H1 (cell line): ENCODE measurements at regions not wholly inside any gene's neighbourhood (a gene's known extent, or its start where the extent isn't known, plus 50 kb on each side); places are given as distances from the start of the nearest gene placed in this dataset.

Source experiments
- CTCF ChIA-PET: fragments of 300-600 bp; sonication (Branson Sonifier 250); formaldehyde crosslinking; loops from one replicate; lab custom pipeline; 2021; ENCODE audit not compliant: partially characterized antibody; lab: Charles Lee
- POLR2A ChIA-PET: fragments of 300-600 bp; sonication (Branson Sonifier 250); formaldehyde crosslinking; loops from one replicate; lab custom pipeline; 2021; ENCODE audit warnings: inconsistent platforms; ENCODE audit not compliant: partially characterized antibody; lab: Charles Lee
- DNase-seq, 2 experiments: peaks; one replicate each; pipeline versions ENCODE4 v3.0.0 to v3.0.0-alpha.2; 2010 to 2022; ENCODE audit warnings: low spot score in 2 of 2, low read depth in 1 of 2, mixed read lengths in 1 of 2
- FAIRE-seq: peaks from 2 replicates; lab custom pipeline; 2011; peaks lifted over from hg19 to GRCh38; lab: Jason Lieb, UNC
- H2AFZ ChIP-seq: 2 replicates; pipeline ENCODE4 v1.8.1; 2012; ENCODE audit warnings: low read length, inconsistent platforms
- H2AK5ac ChIP-seq: 2 replicates; pipeline ENCODE4 v1.6.1; 2013; ENCODE audit warnings: low read depth, low read length
- H2BK120ac ChIP-seq: replicated peaks from 2 replicates; pipeline ENCODE3; 2013; ENCODE audit warnings: low read depth, low read length, inconsistent platforms
- H2BK12ac ChIP-seq: 2 replicates; pipeline ENCODE4 v1.6.1; 2013; ENCODE audit warnings: low read depth, low read length
- H2BK15ac ChIP-seq: 2 replicates; pipeline ENCODE4 v1.6.1; 2013; ENCODE audit warnings: low read length
- H2BK20ac ChIP-seq: 2 replicates; pipeline ENCODE4 v1.6.1; 2013; ENCODE audit warnings: low read length
- H2BK5ac ChIP-seq: 2 replicates; pipeline ENCODE4 v1.6.1; 2013; ENCODE audit warnings: low read depth, low read length
- H3K14ac ChIP-seq: 2 replicates; pipeline ENCODE4 v1.6.1; 2013; ENCODE audit warnings: inconsistent platforms; ENCODE audit not compliant: insufficient read length
- H3K18ac ChIP-seq: 2 replicates; pipeline ENCODE4 v1.6.1; 2013; ENCODE audit warnings: low read length; ENCODE audit errors: extremely low read depth
- H3K23ac ChIP-seq: 2 replicates; pipeline ENCODE4 v1.6.1; 2013; ENCODE audit warnings: inconsistent platforms; ENCODE audit not compliant: insufficient read length
- H3K23me2 ChIP-seq: 2 replicates; pipeline ENCODE4 v1.6.1; 2013; ENCODE audit warnings: low read depth, low read length
- H3K27ac ChIP-seq: 2 replicates; pipeline ENCODE4 v1.6.1; 2011; ENCODE audit warnings: low read depth, low read length, inconsistent platforms
- H3K27me3 ChIP-seq, 4 experiments: replicated peaks in 1 of 4; 1 replicate in 1 of 4; 2 replicates in 3 of 4; pipeline versions ENCODE4 v1.6.1 to v1.8.1; 2011 to 2013; ENCODE audit warnings: low read length in 3 of 4, mild to moderate bottlenecking in 3 of 4, inconsistent platforms in 2 of 4, mixed read lengths in 2 of 4, moderate library complexity in 1 of 4; ENCODE audit not compliant: control insufficient read depth in 3 of 4, insufficient read depth in 3 of 4; ENCODE audit errors: extremely low read depth in 1 of 4
- H3K36me3 ChIP-seq, 4 experiments: 2 replicates each; pipeline versions ENCODE4 v1.6.1 to v1.8.1; 2011 to 2013; ENCODE audit warnings: mild to moderate bottlenecking in 4 of 4, low read length in 3 of 4, moderate library complexity in 2 of 4, control low read depth in 1 of 4, inconsistent platforms in 1 of 4; ENCODE audit not compliant: insufficient read depth in 4 of 4, control insufficient read depth in 2 of 4
- H3K4ac ChIP-seq: replicated peaks from 2 replicates; pipeline ENCODE3; 2013; ENCODE audit warnings: low read length, low read depth, mixed read lengths, inconsistent platforms; ENCODE audit not compliant: insufficient read length
- H3K4me1 ChIP-seq, 4 experiments: replicated peaks in 1 of 4; 1 replicate in 1 of 4; 2 replicates in 3 of 4; pipeline versions ENCODE4 v1.6.1 to v1.8.1; 2011 to 2013; ENCODE audit warnings: low read length in 3 of 4, inconsistent platforms in 2 of 4, mixed read lengths in 1 of 4; ENCODE audit not compliant: insufficient read depth in 4 of 4, control insufficient read depth in 3 of 4
- H3K4me2 ChIP-seq, 2 experiments: 2 replicates each; pipeline versions ENCODE4 v1.6.1 to v1.8.1; 2011 to 2013; ENCODE audit warnings: low read depth in 2 of 2, low read length in 2 of 2, control low read depth in 1 of 2, inconsistent platforms in 1 of 2, mild to moderate bottlenecking in 1 of 2; ENCODE audit not compliant: insufficient read depth in 1 of 2
- H3K4me3 ChIP-seq, 4 experiments: fragments of 200-600, 300-600 bp in 1 of 4; sonication (generic), shearing (Covaris generic), sonication (Bioruptor Twin) in 1 of 4; 2 replicates each; pipeline versions ENCODE4 v1.5.1 to v1.8.1; 2011 to 2016; ENCODE audit warnings: low read length in 4 of 4, low read depth in 3 of 4, control low read depth in 2 of 4, inconsistent platforms in 2 of 4, mild to moderate bottlenecking in 2 of 4, mixed read lengths in 1 of 4, moderate library complexity in 1 of 4; ENCODE audit not compliant: insufficient read depth in 2 of 4; ENCODE audit errors: extremely low read depth in 1 of 4
- H3K56ac ChIP-seq: replicated peaks from 2 replicates; pipeline ENCODE3; 2013; ENCODE audit warnings: low read depth, mild to moderate bottlenecking, mixed read lengths, low read length, inconsistent platforms; ENCODE audit not compliant: insufficient read length
- H3K79me1 ChIP-seq: 2 replicates; pipeline ENCODE4 v1.6.1; 2013; ENCODE audit warnings: low read depth, low read length, control low read depth
- H3K79me2 ChIP-seq, 2 experiments: 2 replicates each; pipeline versions ENCODE4 v1.6.1 to v1.8.1; 2012 to 2013; ENCODE audit warnings: low read length in 2 of 2, mild to moderate bottlenecking in 2 of 2, inconsistent platforms in 1 of 2; ENCODE audit not compliant: insufficient read depth in 2 of 2, control insufficient read depth in 1 of 2
- H3K9ac ChIP-seq, 4 experiments: replicated peaks in 1 of 4; 1 replicate in 1 of 4; 2 replicates in 3 of 4; pipeline versions ENCODE4 v1.6.1 to v1.8.1; 2011 to 2013; ENCODE audit warnings: low read depth in 3 of 4, low read length in 3 of 4, control low read depth in 2 of 4, mild to moderate bottlenecking in 2 of 4, moderate library complexity in 2 of 4, inconsistent platforms in 1 of 4; ENCODE audit errors: extremely low read depth in 1 of 4
- H3K9me3 ChIP-seq, 2 experiments: 2 replicates each; pipeline versions ENCODE4 v1.6.1 to v1.8.1; 2012 to 2013; ENCODE audit warnings: mild to moderate bottlenecking in 2 of 2, moderate library complexity in 2 of 2, control low read depth in 1 of 2, inconsistent platforms in 1 of 2, low read depth in 1 of 2, low read length in 1 of 2, mixed read lengths in 1 of 2; ENCODE audit not compliant: insufficient read depth in 2 of 2
- H4K20me1 ChIP-seq, 2 experiments: replicated peaks in 1 of 2; 2 replicates each; pipeline versions ENCODE3 to v1.8.1; 2011 to 2013; ENCODE audit warnings: inconsistent platforms in 2 of 2, low read length in 2 of 2, mild to moderate bottlenecking in 1 of 2; ENCODE audit not compliant: insufficient read depth in 2 of 2, control insufficient read depth in 1 of 2
- H4K5ac ChIP-seq: 2 replicates; pipeline ENCODE4 v1.6.1; 2013; ENCODE audit warnings: low read length, low read depth, mixed read lengths, inconsistent platforms; ENCODE audit not compliant: insufficient read length
- H4K8ac ChIP-seq: 2 replicates; pipeline ENCODE4 v1.8.0; 2013; ENCODE audit warnings: mild to moderate bottlenecking, moderate library complexity, low read length, inconsistent platforms; ENCODE audit not compliant: insufficient read depth; ENCODE audit errors: extremely low read depth
- H4K91ac ChIP-seq: replicated peaks from 2 replicates; pipeline ENCODE3; 2013; ENCODE audit warnings: low read length, mixed read lengths, inconsistent platforms; ENCODE audit not compliant: insufficient read length
- CBX5 ChIP-seq: fragments of 300-800, 300-1000 bp; sonication (generic); IDR thresholded peaks from 2 replicates; pipeline ENCODE4 v1.7.1; 2016; ENCODE audit warnings: antibody characterized with exemption, low read length, low read depth
- CBX8 ChIP-seq: fragments of 300-800, 300-1000 bp; sonication (generic); IDR thresholded peaks from 2 replicates; pipeline ENCODE4 v1.7.1; 2016; ENCODE audit warnings: low read depth, low read length, borderline replicate concordance
- CHD2 ChIP-seq: IDR thresholded peaks from 2 replicates; pipeline ENCODE4 v1.6.1; 2012; ENCODE audit warnings: low read length, improper control_type of control experiment
- CREB1 ChIP-seq: IDR thresholded peaks from 2 replicates; pipeline ENCODE4 v1.6.1; 2012; ENCODE audit warnings: inconsistent platforms
- POU5F1 ChIP-seq: IDR thresholded peaks from 2 replicates; pipeline ENCODE4 v1.6.1; 2011; ENCODE audit warnings: low read depth, mild to moderate bottlenecking, low read length, moderate library complexity
- RAD21 ChIP-seq, 2 experiments: IDR thresholded peaks in 1 of 2; conservative IDR thresholded peaks in 1 of 2; 2 replicates each; pipeline ENCODE4 v1.6.1; 2011; ENCODE audit warnings: low read depth in 2 of 2, low read length in 2 of 2, improper control_type of control experiment in 1 of 2, inconsistent platforms in 1 of 2, mild to moderate bottlenecking in 1 of 2, moderate library complexity in 1 of 2
- RBBP5 ChIP-seq: IDR thresholded peaks from 2 replicates; pipeline ENCODE4 v1.7.1; 2012; ENCODE audit warnings: low read depth, mild to moderate bottlenecking, inconsistent platforms, low read length, moderate library complexity, borderline replicate concordance
- SIRT6 ChIP-seq: IDR thresholded peaks from one replicate; pipeline ENCODE4 v1.7.1; 2012; ENCODE audit warnings: low read length, inconsistent platforms
- SIX5 ChIP-seq: IDR thresholded peaks from 2 replicates; pipeline ENCODE4 v1.6.1; 2011; ENCODE audit warnings: mild to moderate bottlenecking, low read depth, low read length
- TBP ChIP-seq: IDR thresholded peaks from 2 replicates; pipeline ENCODE4 v1.6.1; 2011; ENCODE audit warnings: low read depth, low read length, improper control_type of control experiment
- TCF12 ChIP-seq: IDR thresholded peaks from 2 replicates; pipeline ENCODE4 v1.6.1; 2011; ENCODE audit warnings: low read depth, mild to moderate bottlenecking, low read length
- TEAD4 ChIP-seq: IDR thresholded peaks from 2 replicates; pipeline ENCODE4 v1.6.1; 2012; ENCODE audit warnings: low read depth, low read length, inconsistent platforms, mixed read lengths
- WGBS, 2 experiments: shearing (Covaris generic) in 1 of 2; methylation state at CpG; one replicate each; pipeline versions ENCODE4 v1.1.6 to v1.1.7; 2013 to 2015; ENCODE audit warnings: low lambda C conversion rate in 2 of 2, mixed read lengths in 2 of 2, inconsistent platforms in 1 of 2, low coverage in 1 of 2, missing lambda C conversion rate in 1 of 2; ENCODE audit not compliant: insufficient replicate concordance in 2 of 2, insufficient coverage in 1 of 2, insufficient read length in 1 of 2; ENCODE audit errors: extremely low coverage in 1 of 2, missing lambda C conversion rate in 1 of 2; 5-methylcytosine and 5-hydroxymethylcytosine counted together

DNA sequence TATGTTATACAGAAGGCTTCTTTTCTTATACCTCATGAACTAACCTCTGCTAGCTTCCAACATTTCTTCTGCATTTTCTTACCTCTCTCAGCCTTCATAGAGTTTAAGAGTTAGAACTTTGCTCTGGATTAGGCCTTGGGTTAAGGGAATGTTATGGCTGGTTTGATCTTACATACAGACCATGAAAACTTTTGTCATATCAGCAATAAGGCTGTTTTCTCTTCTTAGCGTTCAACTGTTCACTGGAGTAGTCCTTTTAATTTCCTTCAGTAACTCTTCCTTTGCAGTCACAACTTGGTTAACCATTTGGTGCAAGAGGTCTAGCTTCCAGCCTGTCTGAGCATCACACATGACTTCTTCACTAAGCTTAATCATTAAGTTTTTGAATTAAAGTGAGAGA is 329.0 kb upstream of the CCNG1 start:
- Histone ChIP-seq H2BK12ac (no peak overlapping the region), H4K5ac (no peak overlapping the region), H4K8ac (no peak overlapping the region), H3K18ac (no peak overlapping the region), H3K9me3 (no peaks in the 10 kb centered on the region), H3K27ac (no peak overlapping the region), H3K4me3 (no peak overlapping the region), H3K23me2 (no peaks in the 10 kb centered on the region), H3K14ac (no peak overlapping the region), H3K79me1 (no peaks in the 10 kb centered on the region), H2AK5ac (no peak overlapping the region), H3K36me3 (no peaks in the 10 kb centered on the region), H3K23ac (no peak overlapping the region), H3K56ac (no peak overlapping the region), H3K79me2 (no peaks in the 10 kb centered on the region), H3K4me2 (no peak overlapping the region), H3K4ac (no peak overlapping the region), H4K91ac (no peak overlapping the region), H3K4me1 (no peaks in the 10 kb centered on the region), H3K27me3 (no peaks in the 10 kb centered on the region), H2BK15ac (no peak overlapping the region), H2BK120ac (no peak overlapping the region), H3K9ac (no peak overlapping the region), H4K20me1 (no peaks in the 10 kb centered on the region), H2BK20ac (no peak overlapping the region), H2AFZ (no peak overlapping the region), H2BK5ac (no peak overlapping the region)
- CTCF ChIA-PET, result interaction anchor here (1.0 to 2.3 kb wide), 5 partner anchors 13 to 300 kb away, joined by 3 to 9 read pairs (median 4); no protein-coding TSS in a partner anchor
- POLR2A ChIA-PET, result no interaction called here
- FAIRE-seq (no peak), DNase-seq (no peak)
- 84% methylated on average over 1 of the region's 1 CpG; no CpG with 5 or more reads in 1 of the 2 experiments for WGBS, 2 experiments
- no peak for TF ChIP-seq CREB1
- no peak for TF ChIP-seq POU5F1
- no peak for TF ChIP-seq TCF12
- TF ChIP-seq CBX8, result no peak
- no peak for TF ChIP-seq CHD2
- TF ChIP-seq SIX5, result no peak
- TF ChIP-seq CBX5, result no peak
- TF ChIP-seq SIRT6, result no peak
- no peak for TF ChIP-seq TEAD4
- TF ChIP-seq TBP, result no peak
- no peak for TF ChIP-seq RAD21 (IDR thresholded peaks at IDR 0.05 in 1 of 2, conservative IDR thresholded peaks at IDR 0.05 in 1 of 2; ENCODE audit: low read depth in 2 of 2, low read length in 2 of 2)
- TF ChIP-seq RBBP5, result no peak
